Stimulated activated CD8-positive, alpha-beta memory T cell treated with anti-CD3 and anti-CD28 coated beads, Interleukin-4, amount 100 ng/mL, for 4 hours (primary cell): ENCODE measurements at regions not wholly inside any gene's neighbourhood (a gene's known extent, or its start where the extent isn't known, plus 50 kb on each side); places are given as distances from the start of the nearest gene placed in this dataset.
"Not testable (repeated sequence)": the region's sequence is repeated elsewhere in the genome, so short reads cannot be mapped to it uniquely, and the experiment has no call there.

Source experiments
- DNase-seq, 2 donors: peaks; one replicate each; pipeline ENCODE4 v3.0.0-alpha.2; 2020; ENCODE audit warnings: low read depth in 2 of 2, low spot score in 1 of 2

DNA sequence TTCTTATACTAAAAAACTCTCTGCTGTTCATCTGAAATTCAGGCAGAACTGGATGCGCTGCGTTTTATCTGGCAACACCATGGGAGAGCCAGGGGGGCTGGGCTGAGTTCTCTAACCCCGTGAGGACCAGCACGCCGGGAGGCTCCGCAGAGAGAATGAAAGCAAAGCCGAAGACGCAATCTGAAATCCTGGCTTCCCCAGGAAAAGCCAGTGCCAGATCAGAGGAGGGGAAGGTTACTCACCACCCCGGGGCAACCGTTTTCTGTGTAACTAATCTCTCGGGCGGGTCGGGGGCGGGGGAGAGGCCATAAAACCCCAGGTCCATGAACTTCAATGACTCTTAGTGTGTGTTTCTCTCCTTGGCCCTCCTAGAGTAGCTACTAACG is 99.4 kb downstream of the SHANK2 start:
- no peak for DNase-seq

DNA sequence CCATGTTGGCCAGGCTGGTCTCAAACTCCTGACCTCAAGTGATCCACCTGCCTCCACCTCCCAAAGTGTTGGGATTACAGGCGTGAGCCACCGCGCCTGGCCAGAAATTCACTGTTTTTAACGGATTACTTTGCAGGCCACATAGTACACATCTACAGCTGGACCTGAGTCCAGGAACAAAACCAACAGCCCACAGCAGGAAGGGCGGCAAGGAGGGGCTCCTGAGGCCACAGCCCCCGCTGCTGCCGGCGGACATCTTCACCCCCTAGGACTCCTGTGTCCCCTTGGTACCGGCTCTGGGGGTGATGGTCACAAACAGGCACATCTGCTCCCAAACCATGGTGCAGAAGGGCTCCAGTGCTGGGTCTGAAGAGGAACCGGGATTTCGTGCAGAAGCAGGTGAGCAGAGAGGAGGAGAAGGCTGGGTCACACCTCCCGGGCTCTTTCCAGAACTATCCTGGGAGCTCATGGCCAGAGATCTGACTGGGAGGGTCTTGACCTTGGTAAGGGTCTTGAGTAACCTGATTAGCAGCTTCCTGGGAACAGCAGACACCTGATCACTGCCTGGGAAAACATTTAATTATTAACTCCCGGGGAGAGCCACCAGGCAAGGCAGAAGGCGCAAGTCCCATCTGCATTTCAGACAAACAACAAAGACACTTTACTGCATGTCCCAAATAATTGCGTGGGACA is 99.9 kb downstream of the SHANK2 start:
- not testable (repeated sequence) for DNase-seq

DNA sequence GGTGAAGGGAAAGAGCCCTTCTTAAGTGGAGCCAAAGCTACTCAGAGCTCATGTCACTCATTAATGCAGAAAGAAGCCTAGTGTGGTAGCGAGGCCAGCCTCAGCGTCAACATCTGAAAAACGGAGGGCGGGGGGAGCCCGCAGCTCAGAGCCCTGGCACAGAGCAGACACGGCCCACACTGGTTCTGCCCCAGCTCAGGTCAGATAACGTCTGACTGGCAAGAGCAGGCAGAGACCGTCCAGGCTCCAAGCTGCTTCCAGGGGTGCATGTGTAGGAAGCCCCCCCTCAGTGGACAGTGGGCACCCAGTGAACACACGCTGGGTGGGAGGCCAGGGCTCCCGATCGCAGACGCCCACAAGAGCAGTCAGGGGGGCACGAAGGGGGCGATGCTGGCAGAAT is 100.8 kb downstream of the SHANK2 start:
- no peak for DNase-seq

DNA sequence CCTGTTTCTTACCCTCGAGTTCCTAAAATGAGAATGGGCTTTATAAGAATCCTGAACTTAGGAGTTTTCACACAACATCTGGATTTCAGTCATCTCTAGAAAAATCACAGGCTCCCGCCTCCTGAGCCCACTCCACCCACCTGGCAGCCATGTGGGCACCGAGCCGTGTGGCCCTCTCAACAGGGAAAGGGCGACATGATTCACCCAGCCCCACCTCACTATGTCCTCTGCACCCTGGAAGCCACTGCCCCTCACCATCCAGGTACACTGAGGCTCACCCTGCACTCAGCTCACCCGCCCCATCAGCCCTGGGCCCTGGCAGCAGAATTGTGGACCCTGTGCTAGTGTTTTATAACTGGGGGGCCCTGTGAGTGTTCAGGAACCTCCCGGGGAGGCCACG is 101.5 kb downstream of the SHANK2 start:
- no peak for DNase-seq

DNA sequence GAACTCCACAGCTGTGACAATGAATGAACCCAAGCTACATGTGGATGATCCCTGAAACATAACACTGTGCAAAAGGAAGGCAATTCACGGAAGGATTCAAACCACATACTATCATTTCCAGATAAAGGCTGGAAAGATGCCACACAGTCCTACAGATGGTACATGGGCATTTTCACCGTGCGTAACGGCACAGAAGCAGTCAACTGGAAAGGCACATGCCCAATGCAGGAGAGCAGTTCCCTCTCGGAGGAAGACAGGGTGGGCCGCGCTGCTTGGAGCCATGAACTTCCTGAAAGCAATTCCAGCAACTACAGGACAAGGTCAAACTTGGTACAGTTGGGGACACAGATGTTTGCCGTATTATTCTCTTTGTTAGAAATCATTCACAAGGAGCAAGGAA is 103.7 kb downstream of the SHANK2 start:
- DNase-seq, result no peak

- no peak for DNase-seq
Observed at GRCh38 chr11:71147331-71147730, 105.0 kb downstream of the SHANK2 start.

GRCh38 chr11:71146846-71147245 is 105.5 kb downstream of the SHANK2 start:
- no peak for DNase-seq

DNA sequence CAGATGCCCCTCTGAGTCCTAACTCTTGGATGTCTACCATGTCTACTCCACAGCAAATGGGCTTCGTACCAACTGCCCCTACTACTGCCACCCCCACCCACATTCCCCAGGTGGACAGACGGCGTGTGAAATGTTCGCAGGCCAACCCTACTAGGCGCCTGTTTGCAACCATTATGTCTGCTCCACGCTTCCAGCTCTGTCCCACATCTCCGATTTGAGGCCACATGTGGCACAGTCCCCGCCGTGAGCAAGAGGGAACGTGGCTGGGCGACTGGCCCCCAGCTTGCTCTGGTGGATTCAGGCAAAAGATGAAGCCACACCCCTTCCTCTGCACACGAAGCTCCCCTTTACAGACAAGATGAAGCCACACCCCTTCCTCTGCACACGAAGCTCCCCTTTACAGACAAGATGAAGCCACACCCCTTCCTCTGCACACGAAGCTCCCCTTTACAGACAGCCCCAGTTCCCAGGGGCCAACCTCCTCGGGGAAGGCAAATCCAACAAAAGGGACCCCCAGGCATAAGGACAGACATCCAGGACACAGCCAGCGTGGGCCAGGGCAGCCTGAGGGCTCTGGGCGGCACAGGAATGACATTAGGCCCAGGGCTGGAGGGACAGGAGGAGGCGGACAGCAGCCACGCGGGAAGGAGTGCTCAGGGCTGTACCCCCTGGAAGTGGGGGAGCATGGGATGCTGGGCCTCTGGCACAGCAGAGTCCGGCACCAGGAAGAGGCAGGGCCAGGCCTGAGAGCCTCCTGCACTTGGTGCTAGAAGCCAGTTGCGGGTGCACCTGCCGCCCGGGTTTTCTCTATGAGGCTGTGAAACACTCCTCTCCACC is 106.2 kb downstream of the SHANK2 start:
- no peak for DNase-seq

- DNase-seq, result no peak
Observed at GRCh38 chr11:71145368-71145767, 107.0 kb downstream of the SHANK2 start.

GRCh38 chr11:71144736-71145135 is 107.6 kb downstream of the SHANK2 start:
- no peak for DNase-seq

DNA sequence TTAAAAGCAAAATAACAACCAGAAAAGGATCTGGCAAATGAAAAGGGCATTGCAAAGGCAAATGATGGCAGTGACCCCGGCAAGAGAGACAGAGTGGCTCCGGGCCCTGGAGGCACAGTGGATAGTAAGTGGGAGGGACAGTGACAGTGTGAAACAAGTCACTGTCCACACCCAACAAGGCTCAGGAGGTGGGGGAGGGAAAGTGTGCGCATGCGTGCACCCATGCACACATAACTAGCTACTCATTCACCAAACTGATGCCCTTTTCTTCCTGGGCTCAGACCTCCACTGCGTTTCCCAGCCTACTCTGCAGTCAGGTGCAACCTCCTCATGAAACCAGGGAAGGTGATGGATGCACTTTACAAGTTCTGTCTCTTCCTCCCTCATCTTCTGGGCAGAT is 108.4 kb downstream of the SHANK2 start:
- no peak for DNase-seq

GRCh38 chr11:71140206-71140919 is 112.0 kb downstream of the SHANK2 start:
- no peak for DNase-seq

DNA sequence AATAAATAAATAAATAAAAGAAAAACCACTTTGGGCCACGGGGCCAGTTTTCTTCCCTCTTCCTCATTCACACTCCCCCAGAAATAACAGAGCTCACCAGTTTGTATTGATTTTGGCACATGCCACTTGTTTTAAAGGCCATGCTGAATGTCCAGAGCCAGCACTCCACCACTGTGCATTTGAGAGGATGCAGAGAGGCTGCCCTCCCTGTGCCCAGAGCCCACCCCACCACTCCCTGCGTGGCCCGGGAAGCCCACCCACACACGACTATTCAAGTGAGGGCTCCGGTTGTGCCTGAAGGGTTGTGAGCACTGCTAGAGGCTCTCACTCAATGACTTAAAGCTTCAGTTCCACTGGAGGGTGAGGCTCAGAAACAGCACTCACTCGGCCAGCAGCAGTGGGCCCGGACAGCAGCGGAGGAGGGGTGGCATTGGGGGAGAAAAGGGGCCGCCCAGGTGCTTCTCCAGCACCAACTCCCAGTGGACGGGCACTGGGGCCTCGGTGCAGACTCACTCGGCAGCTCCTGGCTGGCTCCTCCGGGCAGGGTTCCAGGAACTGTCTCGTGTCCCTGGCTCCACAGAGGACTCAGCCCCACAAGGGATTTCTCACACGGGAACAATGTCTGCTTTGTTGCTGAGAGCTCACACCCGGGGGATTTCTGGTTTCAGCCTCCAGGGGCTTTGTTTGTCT is 112.7 kb downstream of the SHANK2 start:
- DNase-seq, result no peak

GRCh38 chr11:71138737-71139425 is 113.5 kb downstream of the SHANK2 start:
- DNase-seq, result no peak

- no peak for DNase-seq
Observed at GRCh38 chr11:71137376-71137775, 115.0 kb downstream of the SHANK2 start.

DNA sequence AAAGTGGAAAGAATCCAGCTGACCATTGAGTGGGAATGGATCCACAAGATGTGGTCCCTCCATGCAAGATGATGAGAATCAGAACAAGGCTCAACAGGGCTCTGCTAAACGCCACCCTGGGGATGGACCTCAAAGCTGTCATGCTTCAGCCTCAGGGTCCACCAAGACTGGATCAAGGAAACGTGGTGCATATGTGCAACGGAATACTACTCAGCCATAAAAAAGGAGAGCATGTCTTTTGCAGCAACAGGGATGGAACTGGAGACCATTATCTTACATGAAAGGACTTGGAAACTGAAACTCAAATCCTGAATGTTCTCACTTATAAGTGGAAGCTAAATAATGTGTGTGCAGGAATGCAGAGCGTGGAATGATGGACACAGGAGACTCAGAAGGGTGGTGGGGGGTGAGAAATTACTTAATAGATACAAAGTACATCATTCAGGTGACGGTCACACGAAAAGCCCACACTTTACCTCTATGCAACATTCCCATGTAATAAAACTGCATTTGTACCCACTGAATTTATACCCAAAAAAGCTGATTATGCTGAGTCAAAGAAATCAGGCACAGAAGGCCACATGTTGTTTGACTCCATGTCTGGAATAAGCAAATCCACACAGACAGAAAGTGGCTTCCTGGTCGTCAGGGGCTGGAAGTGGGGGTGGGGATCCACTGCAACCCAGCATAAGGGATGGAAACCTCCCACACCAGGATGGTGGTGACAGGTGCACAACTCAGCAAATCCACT is 116.1 kb downstream of the SHANK2 start:
- DNase-seq, result no peak

DNA sequence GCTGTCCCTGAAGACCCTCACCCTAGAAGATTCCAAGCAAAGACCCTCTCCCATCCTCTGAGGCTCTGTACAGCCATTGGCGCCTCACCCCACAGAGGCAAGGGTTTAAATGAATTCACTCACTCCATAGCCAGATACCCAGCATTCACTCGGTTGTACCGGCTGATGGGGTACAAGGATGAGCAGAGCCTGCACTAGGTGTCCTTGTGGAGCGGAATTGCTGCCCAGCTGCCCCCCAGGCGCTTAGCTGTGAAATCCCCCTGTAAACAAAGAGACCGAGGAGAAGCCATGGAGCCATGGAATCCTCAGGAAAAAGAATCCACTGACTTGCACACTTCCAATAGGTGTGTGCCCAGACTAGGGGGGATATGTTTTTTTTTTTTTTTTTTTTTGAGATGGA is 117.3 kb downstream of the SHANK2 start:
- no peak for DNase-seq

DNA sequence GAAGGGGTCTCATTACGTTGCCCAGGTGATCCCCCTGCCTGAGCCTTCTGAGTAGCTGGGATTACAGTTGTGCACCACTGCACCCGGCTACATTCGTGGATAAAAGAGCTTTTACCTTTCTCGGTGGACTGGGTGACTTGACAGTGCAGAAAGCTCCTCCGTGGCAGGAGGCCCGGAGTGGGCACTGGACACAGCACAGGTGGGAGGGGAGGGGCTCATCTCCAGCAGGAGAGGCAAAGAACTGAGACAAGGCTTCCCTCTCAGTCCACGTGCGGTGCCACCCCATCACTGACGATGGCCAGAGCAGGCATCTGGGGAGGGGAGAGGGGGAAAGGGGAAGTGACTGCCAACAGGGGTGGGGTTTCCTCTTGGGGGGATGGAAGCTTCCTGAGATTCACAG is 118.4 kb downstream of the SHANK2 start:
- no peak for DNase-seq

- no peak for DNase-seq
Observed at GRCh38 chr11:71131861-71132260, 120.5 kb downstream of the SHANK2 start.

GRCh38 chr11:71130106-71130505 is 122.3 kb downstream of the SHANK2 start:
- no peak for DNase-seq
